ENCODE measurements at regions not wholly inside any gene's neighbourhood (a gene's known extent, or its start where the extent isn't known, plus 50 kb on each side); places are given as distances from the start of the nearest gene placed in this dataset.

- no peak overlapping the region for H3K27ac Mint-ChIP-seq
- peaks cover 3 to 9% (median 4%) of the 10 kb centered on the region in 3 donors for H3K27me3 Mint-ChIP-seq (ENCODE audit: low read depth in 3 of 3)
- H3K4me1 Mint-ChIP-seq: no peaks in the 10 kb centered on the region
- Histone ChIP-seq H3K36me3 (replicated peaks in 1 of 2; ENCODE audit: control insufficient read depth in 1 of 2, insufficient read depth in 2 of 2, low read length in 2 of 2) (no peaks in the 10 kb centered on the region), H3K4me3 (replicated peaks in 1 of 3; ENCODE audit: low read depth in 2 of 3, low read length in 3 of 3) (no peak overlapping the region), H2AFZ (ENCODE audit: insufficient read depth, low read depth, low read length, poor library complexity, severe bottlenecking) (no peak overlapping the region), H3K4me2 (replicated peaks; ENCODE audit: extremely low read depth, low read length, poor library complexity, severe bottlenecking) (no peak overlapping the region), H3K27me3 (ENCODE audit: control insufficient read depth in 2 of 2, insufficient read depth in 2 of 2, low read length in 2 of 2) (no peaks in the 10 kb centered on the region), H3K27ac (ENCODE audit: low read depth in 1 of 2, low read length in 2 of 2) (no peak overlapping the region), H3K4me1 (ENCODE audit: control insufficient read depth in 1 of 2, insufficient read depth in 2 of 2, low read length in 2 of 2) (no peaks in the 10 kb centered on the region), H3K9ac (ENCODE audit: insufficient read depth, low read length, poor library complexity, severe bottlenecking) (no peak overlapping the region), H3K79me2 (ENCODE audit: insufficient read depth, low read length) (no peaks in the 10 kb centered on the region), H4K20me1 (ENCODE audit: insufficient read depth, low read length) (no peaks in the 10 kb centered on the region), H3K9me3 (replicated peaks in 1 of 2; ENCODE audit: control insufficient read depth in 1 of 2, insufficient read depth in 1 of 2, low read length in 2 of 2) (no peaks in the 10 kb centered on the region)
- intact Hi-C loops (cut with micrococcal nuclease): no loop called here
- TF ChIP-seq CTCF (IDR thresholded peaks at IDR 0.05): no peak
- H3K9me3 Mint-ChIP-seq: peaks cover 0 to 3% (median 0%) of the 10 kb centered on the region in 7 donors
- DNase-seq: no peak
- H3K4me3 Mint-ChIP-seq: no peak overlapping the region
- 100% methylated on average over 3 of the region's 8 CpGs for WGBS (ENCODE audit: insufficient coverage)
- no peaks in the 10 kb centered on the region for H3K36me3 Mint-ChIP-seq
These were observed 276.0 kb downstream of the ZNF516 start for GRCh38 chr18:76219023-76219422.

GRCh38 chr18:76216096-76216495 is 278.9 kb downstream of the ZNF516 start:
- intact Hi-C loops (cut with micrococcal nuclease): no loop called here
- H3K9me3 ChIP-seq (replicated peaks in 1 of 2; ENCODE audit: control insufficient read depth in 1 of 2, insufficient read depth in 1 of 2, low read length in 2 of 2): no peaks in the 10 kb centered on the region
- H3K36me3 Mint-ChIP-seq: no peaks in the 10 kb centered on the region

More at GRCh38 chr18:76216096-76216495, 278.9 kb downstream of the ZNF516 start:
- Histone ChIP-seq H3K27me3 (ENCODE audit: control insufficient read depth in 2 of 2, insufficient read depth in 2 of 2, low read length in 2 of 2) (no peaks in the 10 kb centered on the region), H3K79me2 (ENCODE audit: insufficient read depth, low read length) (no peaks in the 10 kb centered on the region), H3K27ac (ENCODE audit: low read depth in 1 of 2, low read length in 2 of 2) (no peak overlapping the region), H3K4me3 (replicated peaks in 1 of 3; ENCODE audit: low read depth in 2 of 3, low read length in 3 of 3) (no peak overlapping the region), H3K4me2 (replicated peaks; ENCODE audit: extremely low read depth, low read length, poor library complexity, severe bottlenecking) (no peak overlapping the region), H3K4me1 (ENCODE audit: control insufficient read depth in 1 of 2, insufficient read depth in 2 of 2, low read length in 2 of 2) (no peaks in the 10 kb centered on the region), H3K9ac (ENCODE audit: insufficient read depth, low read length, poor library complexity, severe bottlenecking) (no peak overlapping the region), H3K36me3 (replicated peaks in 1 of 2; ENCODE audit: control insufficient read depth in 1 of 2, insufficient read depth in 2 of 2, low read length in 2 of 2) (no peaks in the 10 kb centered on the region), H4K20me1 (ENCODE audit: insufficient read depth, low read length) (no peaks in the 10 kb centered on the region), H2AFZ (ENCODE audit: insufficient read depth, low read depth, low read length, poor library complexity, severe bottlenecking) (no peak overlapping the region)
- Mint-ChIP-seq H3K4me3 (no peak overlapping the region), H3K27me3 (ENCODE audit: low read depth in 3 of 3) (peaks cover 4 to 13% (median 6%) of the 10 kb centered on the region in 3 donors), H3K4me1 (no peaks in the 10 kb centered on the region), H3K27ac (no peak overlapping the region), H3K9me3 (peaks cover 0 to 3% (median 0%) of the 10 kb centered on the region in 7 donors)
- DNase-seq: no peak
- whole genome bisulfite sequencing (ENCODE audit: insufficient coverage): no CpG with 5 or more reads among the region's 1 CpG
- no peak for TF ChIP-seq CTCF (IDR thresholded peaks at IDR 0.05)
